Ovary (tissue), 7 donors: ENCODE measurements at regions not wholly inside any gene's neighbourhood (a gene's known extent, or its start where the extent isn't known, plus 50 kb on each side); places are given as distances from the start of the nearest gene placed in this dataset.

ENCODE experiments used
- DNase-seq, 5 donors: peaks; one replicate each; pipeline ENCODE4 v3.0.0-alpha.2; 2019 to 2020
- H3K27ac ChIP-seq, 2 donors: fragments of 200-600 bp; one replicate each; pipeline versions ENCODE4 v1.5.1 to v1.8.0; 2019 to 2022
- H3K27me3 ChIP-seq: fragments of 200-600 bp; one replicate; pipeline ENCODE4 v1.8.0; 2022
- H3K36me3 ChIP-seq: fragments of 200-600 bp; sonication (generic); one replicate; pipeline ENCODE4 v1.5.1; 2019
- H3K4me1 ChIP-seq: one replicate; pipeline ENCODE4 v1.8.1; 2013; ENCODE audit warnings: mild to moderate bottlenecking, moderate library complexity; ENCODE audit not compliant: insufficient read depth
- H3K4me3 ChIP-seq: fragments of 200-600 bp; sonication (generic); one replicate; pipeline ENCODE4 v1.5.1; 2017
- H3K9me3 ChIP-seq, 2 donors: fragments of 200-600 bp in 1 of 2; sonication (generic) in 1 of 2; one replicate each; pipeline versions ENCODE4 v1.5.1 to v1.8.1; 2013 to 2019; ENCODE audit warnings: mild to moderate bottlenecking in 1 of 2, moderate library complexity in 1 of 2
- EP300 ChIP-seq: sonication (generic); formaldehyde crosslinking; IDR thresholded peaks from one replicate; pipeline ENCODE4 v1.6.1; 2017; ENCODE audit warnings: antibody characterized with exemption
- POLR2A ChIP-seq: fragments of 450-650 bp; IDR thresholded peaks from one replicate; pipeline ENCODE4 v1.6.1; 2017; ENCODE audit warnings: antibody characterized with exemption, mild to moderate bottlenecking, moderate library complexity
- WGBS, 3 donors: extraction: QIAGEN DNeasy Blood & Tissue Kit in 1 of 3; methylation state at CpG; one replicate each; pipeline versions ENCODE4 v1.1.5 to v1.1.7; 2013 to 2017; 5-methylcytosine and 5-hydroxymethylcytosine counted together
- intact Hi-C, 4 donors: fragments of 100-400 bp; cut with DNase I; formaldehyde crosslinking; loops; one replicate each; pipeline versions ENCODE4 v1.11.0 to v1.15.1; 2022 to 2023
- TF ChIP-seq, protein P1 (sequence below), 3 donors: fragments of 450-650 bp in 2 of 3; fragments of 200-600 bp in 1 of 3; IDR thresholded peaks; one replicate each; pipeline versions ENCODE4 v1.5.1 to v1.8.0; 2016 to 2022; ENCODE audit warnings: antibody characterized with exemption in 3 of 3, mild to moderate bottlenecking in 1 of 3
- donor health status: DM: no; HTN: no; CAD: no; lungs with moderate emphysema.
- donor health status: DM: no; HTN: no; CAD: no.
- donor health status: Bipolar disorder and iron deficiency.
- donor health status: DM: no; HTN: no; CAD: no.
- donor health status: DM: yes; HTN: yes; CAD: no.

DNA sequence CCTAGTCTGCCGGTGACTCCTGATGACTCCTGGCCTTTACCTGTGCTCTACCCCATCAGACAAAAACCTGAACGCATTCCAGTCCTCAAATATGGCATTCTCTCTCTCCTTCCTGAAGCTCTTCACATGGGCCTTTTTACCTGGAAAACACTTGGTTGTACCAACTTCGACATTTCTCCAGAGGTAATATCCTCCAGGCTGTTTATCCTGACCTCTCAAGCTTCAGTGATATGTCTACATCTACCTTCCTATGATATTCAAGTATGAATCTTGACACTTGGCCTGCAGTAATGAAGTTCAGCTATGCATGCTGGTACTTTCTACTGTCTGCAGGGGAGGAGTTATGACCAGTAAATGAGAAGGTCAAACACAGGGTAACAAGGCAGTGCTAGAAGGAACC lies 901.8 kb downstream of the VRK1 start:
- WGBS, 3 donors: 82 to 87% (median 86%) methylated on average over 3 of the region's 3 CpGs
- TF ChIP-seq EP300 (no peak), POLR2A (no peak)
- TF ChIP-seq, protein P1, sequence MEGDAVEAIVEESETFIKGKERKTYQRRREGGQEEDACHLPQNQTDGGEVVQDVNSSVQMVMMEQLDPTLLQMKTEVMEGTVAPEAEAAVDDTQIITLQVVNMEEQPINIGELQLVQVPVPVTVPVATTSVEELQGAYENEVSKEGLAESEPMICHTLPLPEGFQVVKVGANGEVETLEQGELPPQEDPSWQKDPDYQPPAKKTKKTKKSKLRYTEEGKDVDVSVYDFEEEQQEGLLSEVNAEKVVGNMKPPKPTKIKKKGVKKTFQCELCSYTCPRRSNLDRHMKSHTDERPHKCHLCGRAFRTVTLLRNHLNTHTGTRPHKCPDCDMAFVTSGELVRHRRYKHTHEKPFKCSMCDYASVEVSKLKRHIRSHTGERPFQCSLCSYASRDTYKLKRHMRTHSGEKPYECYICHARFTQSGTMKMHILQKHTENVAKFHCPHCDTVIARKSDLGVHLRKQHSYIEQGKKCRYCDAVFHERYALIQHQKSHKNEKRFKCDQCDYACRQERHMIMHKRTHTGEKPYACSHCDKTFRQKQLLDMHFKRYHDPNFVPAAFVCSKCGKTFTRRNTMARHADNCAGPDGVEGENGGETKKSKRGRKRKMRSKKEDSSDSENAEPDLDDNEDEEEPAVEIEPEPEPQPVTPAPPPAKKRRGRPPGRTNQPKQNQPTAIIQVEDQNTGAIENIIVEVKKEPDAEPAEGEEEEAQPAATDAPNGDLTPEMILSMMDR (IDR thresholded peaks at IDR 0.05): no peak
- Histone ChIP-seq H3K9me3 (no peaks in the 10 kb centered on the region), H3K27me3 (no peaks in the 10 kb centered on the region), H3K4me1 (no peaks in the 10 kb centered on the region), H3K27ac (no peak overlapping the region), H3K4me3 (no peak overlapping the region), H3K36me3 (no peaks in the 10 kb centered on the region)
- DNase-seq: no peak
- intact Hi-C loops: no loop called here

DNA sequence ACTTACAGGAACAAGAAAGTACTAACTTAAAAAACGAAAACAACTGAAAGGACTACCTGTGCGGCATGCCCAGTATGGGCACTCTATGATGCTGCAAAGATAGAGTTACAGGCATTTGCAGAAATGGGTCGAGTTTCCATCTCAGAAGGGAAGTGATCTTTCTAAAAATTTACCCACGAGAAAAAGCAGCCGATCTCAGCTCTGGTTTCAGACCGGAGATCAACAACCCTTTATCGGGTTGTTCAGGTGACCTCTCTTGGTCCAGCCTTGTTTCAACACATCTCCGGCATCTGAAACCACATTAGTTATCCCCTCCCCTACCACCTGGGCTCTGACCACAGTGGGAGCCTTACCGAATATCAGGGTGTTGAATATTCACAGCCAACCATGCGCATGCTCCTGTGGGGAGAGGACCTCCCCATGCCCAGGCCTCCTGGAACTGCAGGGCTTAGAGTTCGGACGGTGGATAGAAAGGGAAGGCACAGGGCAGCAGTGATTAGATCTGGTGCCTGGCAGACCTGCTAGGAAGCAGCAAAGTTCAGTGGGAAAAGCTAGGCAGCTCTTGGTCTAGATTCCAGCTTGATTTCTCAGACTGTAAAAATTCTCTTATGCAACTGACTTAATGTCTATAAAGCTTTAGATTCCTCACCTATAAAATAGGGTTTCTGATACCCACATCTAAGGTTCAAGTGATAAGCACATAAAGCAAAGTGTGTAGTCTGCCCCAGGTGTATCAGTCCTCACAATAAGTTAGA lies 906.0 kb downstream of the VRK1 start:
- Histone ChIP-seq H3K27ac (no peak overlapping the region), H3K27me3 (no peaks in the 10 kb centered on the region), H3K36me3 (no peaks in the 10 kb centered on the region), H3K4me1 (no peaks in the 10 kb centered on the region), H3K4me3 (no peak overlapping the region), H3K9me3 (no peaks in the 10 kb centered on the region)
- 70 to 76% (median 73%) methylated on average over 12 of the region's 12 CpGs for WGBS, 3 donors
- DNase-seq: no peak
- intact Hi-C loops: no loop called here
- TF ChIP-seq EP300: no peak
- TF ChIP-seq, protein P1 (IDR thresholded peaks at IDR 0.05): no peak
- no peak for TF ChIP-seq POLR2A

DNA sequence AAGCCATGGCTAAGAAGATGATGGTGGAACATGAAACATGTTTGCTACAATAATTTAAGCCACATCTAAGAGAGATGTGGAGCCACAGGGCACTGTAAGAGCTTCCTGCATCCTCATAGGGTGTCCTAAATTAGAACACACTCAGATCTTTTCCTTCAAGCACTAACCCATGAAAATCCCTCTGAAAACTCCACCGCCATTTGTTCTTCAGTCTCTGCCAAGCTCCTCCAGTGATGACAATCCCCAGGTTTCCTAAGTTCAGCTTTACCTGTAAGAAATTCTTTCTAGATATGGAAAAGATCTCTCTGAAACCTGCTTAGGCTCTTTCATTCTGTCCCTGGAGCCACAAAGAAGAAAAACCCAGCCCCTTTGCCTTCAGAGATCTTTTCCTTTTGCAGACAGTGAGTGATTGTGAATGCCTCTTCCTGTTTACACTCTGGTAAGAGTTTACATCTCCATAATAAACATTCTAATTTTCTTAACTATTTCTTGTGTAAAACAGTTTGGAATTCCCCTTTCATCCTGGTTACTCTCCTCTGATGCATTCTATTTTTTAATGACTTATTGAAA lies 907.2 kb downstream of the VRK1 start:
- no peak for TF ChIP-seq POLR2A
- TF ChIP-seq EP300: no peak
- TF ChIP-seq, protein P1 (IDR thresholded peaks at IDR 0.05): no peak
- no peaks in the 10 kb centered on the region for H3K36me3 ChIP-seq
- WGBS, 3 donors: 77 to 88% (median 86%) methylated on average over 1 of the region's 1 CpG

DNA sequence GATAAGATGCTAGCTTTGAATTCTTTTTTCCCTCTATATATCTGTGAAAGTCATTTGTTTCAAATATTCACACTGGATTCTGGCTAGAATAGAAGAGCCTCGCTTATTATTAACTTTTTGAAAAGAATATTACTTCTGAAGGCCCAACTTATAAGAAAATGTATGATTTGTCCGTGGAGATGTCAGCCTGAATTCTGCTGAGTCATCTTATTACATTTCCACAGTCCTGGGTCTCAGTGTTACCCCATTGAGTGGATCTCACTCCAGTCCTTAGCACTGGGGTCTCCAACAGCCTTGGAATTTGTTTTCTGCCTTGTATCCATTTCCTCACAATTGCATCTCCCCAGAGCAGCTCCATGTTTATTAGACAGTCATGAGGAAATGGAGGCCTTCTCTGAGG lies 907.9 kb downstream of the VRK1 start:
- H3K27ac ChIP-seq: no peak overlapping the region
- no peaks in the 10 kb centered on the region for H3K4me1 ChIP-seq
- intact Hi-C loops: no loop called here
- no peaks in the 10 kb centered on the region for H3K36me3 ChIP-seq
- no peaks in the 10 kb centered on the region for H3K9me3 ChIP-seq
- TF ChIP-seq EP300 (no peak), POLR2A (no peak)
- TF ChIP-seq, protein P1 (IDR thresholded peaks at IDR 0.05): no peak
- no peaks in the 10 kb centered on the region for H3K27me3 ChIP-seq
- no peak overlapping the region for H3K4me3 ChIP-seq
- DNase-seq: no peak
- WGBS, 3 donors: 37 to 47% (median 39%) methylated on average over 2 of the region's 2 CpGs

More for the DNA sequence above, 907.2 kb downstream of the VRK1 start:
- DNase-seq: no peak
- no peaks in the 10 kb centered on the region for H3K4me1 ChIP-seq
- H3K27me3 ChIP-seq: no peaks in the 10 kb centered on the region
- no peaks in the 10 kb centered on the region for H3K9me3 ChIP-seq
- H3K27ac ChIP-seq: no peak overlapping the region
- intact Hi-C loops: no loop called here
- no peak overlapping the region for H3K4me3 ChIP-seq
